Loucy (cell line): ENCODE measurements at regions not wholly inside any gene's neighbourhood (a gene's known extent, or its start where the extent isn't known, plus 50 kb on each side); places are given as distances from the start of the nearest gene placed in this dataset.
"Not testable (repeated sequence)": the region's sequence is repeated elsewhere in the genome, so short reads cannot be mapped to it uniquely, and the experiment has no call there.

ENCODE experiments used
- EZH2phosphoT487 ChIP-seq: fragments of 200-600 bp; IDR thresholded peaks from 2 replicates; pipeline ENCODE4 v1.6.1; 2018; ENCODE audit warnings: antibody characterized with exemption, mild to moderate bottlenecking, moderate library complexity, borderline replicate concordance
- TF ChIP-seq, protein P1 (sequence below): fragments of 200-600 bp; sonication (generic); conservative IDR thresholded peaks from 2 replicates; pipeline ENCODE4 v1.5.1; 2014; ENCODE audit warnings: mild to moderate bottlenecking, antibody characterized with exemption, low read length

DNA sequence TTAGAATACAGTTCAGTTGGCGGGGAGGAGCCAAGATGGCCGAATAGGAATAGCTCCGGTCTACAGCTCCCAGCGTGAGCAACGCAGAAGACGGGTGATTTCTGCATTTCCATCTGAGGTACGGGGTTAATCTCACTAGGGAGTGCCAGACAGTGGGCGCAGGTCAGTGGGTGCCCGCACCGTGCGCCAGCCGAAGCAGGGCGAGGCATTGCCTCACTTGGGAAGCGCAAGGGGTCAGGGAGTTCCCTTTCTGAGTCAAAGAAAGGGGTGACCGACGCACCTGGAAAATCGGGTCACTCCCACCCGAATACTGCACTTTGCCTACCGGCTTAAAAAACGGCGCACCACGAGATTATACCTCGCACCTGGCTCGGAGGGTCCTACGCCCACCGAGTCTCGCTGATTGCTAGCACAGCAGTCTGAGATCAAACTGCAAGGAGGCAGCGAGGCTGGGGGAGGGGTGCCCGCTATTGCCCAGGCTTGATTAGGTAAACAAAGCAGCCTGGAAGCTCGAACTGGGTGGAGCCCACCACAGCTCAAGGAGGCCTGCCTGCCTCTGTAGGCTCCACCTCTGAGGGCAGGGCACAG lies 631.5 kb upstream of the NECTIN3 start:
- TF ChIP-seq, protein P1, sequence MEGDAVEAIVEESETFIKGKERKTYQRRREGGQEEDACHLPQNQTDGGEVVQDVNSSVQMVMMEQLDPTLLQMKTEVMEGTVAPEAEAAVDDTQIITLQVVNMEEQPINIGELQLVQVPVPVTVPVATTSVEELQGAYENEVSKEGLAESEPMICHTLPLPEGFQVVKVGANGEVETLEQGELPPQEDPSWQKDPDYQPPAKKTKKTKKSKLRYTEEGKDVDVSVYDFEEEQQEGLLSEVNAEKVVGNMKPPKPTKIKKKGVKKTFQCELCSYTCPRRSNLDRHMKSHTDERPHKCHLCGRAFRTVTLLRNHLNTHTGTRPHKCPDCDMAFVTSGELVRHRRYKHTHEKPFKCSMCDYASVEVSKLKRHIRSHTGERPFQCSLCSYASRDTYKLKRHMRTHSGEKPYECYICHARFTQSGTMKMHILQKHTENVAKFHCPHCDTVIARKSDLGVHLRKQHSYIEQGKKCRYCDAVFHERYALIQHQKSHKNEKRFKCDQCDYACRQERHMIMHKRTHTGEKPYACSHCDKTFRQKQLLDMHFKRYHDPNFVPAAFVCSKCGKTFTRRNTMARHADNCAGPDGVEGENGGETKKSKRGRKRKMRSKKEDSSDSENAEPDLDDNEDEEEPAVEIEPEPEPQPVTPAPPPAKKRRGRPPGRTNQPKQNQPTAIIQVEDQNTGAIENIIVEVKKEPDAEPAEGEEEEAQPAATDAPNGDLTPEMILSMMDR, result not testable (repeated sequence)
- not testable (repeated sequence) for TF ChIP-seq EZH2phosphoT487
